ENCODE measurements at regions not wholly inside any gene's neighbourhood (a gene's known extent, or its start where the extent isn't known, plus 50 kb on each side); places are given as distances from the start of the nearest gene placed in this dataset.

DNA sequence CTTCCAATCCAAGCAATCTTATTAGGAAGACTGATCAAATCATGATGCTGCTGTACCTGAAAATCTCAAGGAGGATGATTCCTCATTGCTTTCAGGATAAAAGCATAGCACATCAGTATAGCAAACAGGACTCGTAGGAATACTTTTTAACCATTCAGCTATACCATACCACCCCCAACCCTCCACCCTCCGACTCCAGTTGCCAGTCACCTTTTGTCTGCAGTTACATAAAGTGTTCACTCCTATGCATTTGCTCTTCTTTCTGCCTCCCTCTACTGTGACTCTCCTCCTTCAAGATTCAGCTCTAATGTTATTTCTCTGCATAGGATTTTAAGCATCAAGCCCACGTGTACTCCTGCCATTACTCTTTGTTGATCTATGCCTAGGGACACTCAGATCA lies 124.7 kb upstream of the KCNQ5 start:
- no peak overlapping the region for H3K9ac ChIP-seq (ENCODE audit: control insufficient read depth, insufficient read depth, low read length)
- ChIA-PET SMC1A (ENCODE audit: uncharacterized antibody, unreplicated experiment) (interaction anchor here (0.6 kb wide), 1 partner anchor 19 kb away, joined by 3 read pairs; no protein-coding TSS in a partner anchor), RAD21 (ENCODE audit: unreplicated experiment) (no interaction called here), POLR2A (no interaction called here), CTCF (no interaction called here)
- FAIRE-seq (no peak), ATAC-seq (no peak), DNase-seq (ENCODE audit: low read depth, low spot score) (no peak)
- H3K27ac ChIP-seq (ENCODE audit: control insufficient read depth, insufficient read depth): no peak overlapping the region
- intact Hi-C loops (cut with micrococcal nuclease; ENCODE audit: unreplicated experiment) (no loop called here), in situ Hi-C loops (cut with MboI) (no loop called here)
- no peak overlapping the region for H3K4me2 ChIP-seq (ENCODE audit: control insufficient read depth, insufficient read depth)
- H3K79me2 ChIP-seq (ENCODE audit: control insufficient read depth, insufficient read depth, low read length): no peaks in the 10 kb centered on the region
- H2AFZ ChIP-seq (ENCODE audit: control insufficient read depth, low read depth, low read length): no peak overlapping the region
- H3K36me3 ChIP-seq (ENCODE audit: control insufficient read depth in 2 of 2, insufficient read depth in 2 of 2, low read length in 1 of 2): no peaks in the 10 kb centered on the region
- H3K4me3 ChIP-seq: no peak overlapping the region
- H3K4me1 ChIP-seq (ENCODE audit: control insufficient read depth, insufficient read depth, low read length): no peaks in the 10 kb centered on the region
- H3K27me3 ChIP-seq (replicated peaks in 1 of 2; ENCODE audit: control insufficient read depth in 2 of 2, insufficient read depth in 2 of 2, low read length in 1 of 2): no peaks in the 10 kb centered on the region
- H3K9me3 ChIP-seq (replicated peaks; ENCODE audit: control insufficient read depth, insufficient read depth, low read length): no peaks in the 10 kb centered on the region
- BruUV-seq (replicated peaks): no TSS peak
- WGBS (ENCODE audit: insufficient coverage, insufficient replicate concordance, low lambda C conversion rate, missing lambda C conversion rate): 0% methylated on average over 3 of the region's 3 CpGs
- H4K20me1 ChIP-seq (ENCODE audit: control insufficient read depth, insufficient read depth): no peaks in the 10 kb centered on the region
- TF ChIP-seq, protein P1, sequence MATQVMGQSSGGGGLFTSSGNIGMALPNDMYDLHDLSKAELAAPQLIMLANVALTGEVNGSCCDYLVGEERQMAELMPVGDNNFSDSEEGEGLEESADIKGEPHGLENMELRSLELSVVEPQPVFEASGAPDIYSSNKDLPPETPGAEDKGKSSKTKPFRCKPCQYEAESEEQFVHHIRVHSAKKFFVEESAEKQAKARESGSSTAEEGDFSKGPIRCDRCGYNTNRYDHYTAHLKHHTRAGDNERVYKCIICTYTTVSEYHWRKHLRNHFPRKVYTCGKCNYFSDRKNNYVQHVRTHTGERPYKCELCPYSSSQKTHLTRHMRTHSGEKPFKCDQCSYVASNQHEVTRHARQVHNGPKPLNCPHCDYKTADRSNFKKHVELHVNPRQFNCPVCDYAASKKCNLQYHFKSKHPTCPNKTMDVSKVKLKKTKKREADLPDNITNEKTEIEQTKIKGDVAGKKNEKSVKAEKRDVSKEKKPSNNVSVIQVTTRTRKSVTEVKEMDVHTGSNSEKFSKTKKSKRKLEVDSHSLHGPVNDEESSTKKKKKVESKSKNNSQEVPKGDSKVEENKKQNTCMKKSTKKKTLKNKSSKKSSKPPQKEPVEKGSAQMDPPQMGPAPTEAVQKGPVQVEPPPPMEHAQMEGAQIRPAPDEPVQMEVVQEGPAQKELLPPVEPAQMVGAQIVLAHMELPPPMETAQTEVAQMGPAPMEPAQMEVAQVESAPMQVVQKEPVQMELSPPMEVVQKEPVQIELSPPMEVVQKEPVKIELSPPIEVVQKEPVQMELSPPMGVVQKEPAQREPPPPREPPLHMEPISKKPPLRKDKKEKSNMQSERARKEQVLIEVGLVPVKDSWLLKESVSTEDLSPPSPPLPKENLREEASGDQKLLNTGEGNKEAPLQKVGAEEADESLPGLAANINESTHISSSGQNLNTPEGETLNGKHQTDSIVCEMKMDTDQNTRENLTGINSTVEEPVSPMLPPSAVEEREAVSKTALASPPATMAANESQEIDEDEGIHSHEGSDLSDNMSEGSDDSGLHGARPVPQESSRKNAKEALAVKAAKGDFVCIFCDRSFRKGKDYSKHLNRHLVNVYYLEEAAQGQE (IDR thresholded peaks at IDR 0.05; ENCODE audit: low read depth, low read length): no peak
- TF ChIP-seq, protein P2, sequence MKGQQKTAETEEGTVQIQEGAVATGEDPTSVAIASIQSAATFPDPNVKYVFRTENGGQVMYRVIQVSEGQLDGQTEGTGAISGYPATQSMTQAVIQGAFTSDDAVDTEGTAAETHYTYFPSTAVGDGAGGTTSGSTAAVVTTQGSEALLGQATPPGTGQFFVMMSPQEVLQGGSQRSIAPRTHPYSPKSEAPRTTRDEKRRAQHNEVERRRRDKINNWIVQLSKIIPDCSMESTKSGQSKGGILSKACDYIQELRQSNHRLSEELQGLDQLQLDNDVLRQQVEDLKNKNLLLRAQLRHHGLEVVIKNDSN (IDR thresholded peaks at IDR 0.05; ENCODE audit: borderline replicate concordance, extremely low read length, insufficient read depth, low read depth, low read length): no peak
- no peak for TF ChIP-seq CBX5 (IDR thresholded peaks at IDR 0.05; ENCODE audit: low read depth)
- TF ChIP-seq CREM (IDR thresholded peaks at IDR 0.05; ENCODE audit: low read depth): no peak
- no peak for TF ChIP-seq TCF7 (IDR thresholded peaks at IDR 0.05; ENCODE audit: borderline replicate concordance)
- no peak for TF ChIP-seq SMC3 (IDR thresholded peaks at IDR 0.05; ENCODE audit: borderline replicate concordance, low read length)
- no peak for TF ChIP-seq HCFC1 (IDR thresholded peaks at IDR 0.05; ENCODE audit: low read length)
- TF ChIP-seq KDM1A (IDR thresholded peaks at IDR 0.05; ENCODE audit: borderline replicate concordance): no peak
- TF ChIP-seq CHD4 (IDR thresholded peaks at IDR 0.05): no peak
- TF ChIP-seq, protein P3, sequence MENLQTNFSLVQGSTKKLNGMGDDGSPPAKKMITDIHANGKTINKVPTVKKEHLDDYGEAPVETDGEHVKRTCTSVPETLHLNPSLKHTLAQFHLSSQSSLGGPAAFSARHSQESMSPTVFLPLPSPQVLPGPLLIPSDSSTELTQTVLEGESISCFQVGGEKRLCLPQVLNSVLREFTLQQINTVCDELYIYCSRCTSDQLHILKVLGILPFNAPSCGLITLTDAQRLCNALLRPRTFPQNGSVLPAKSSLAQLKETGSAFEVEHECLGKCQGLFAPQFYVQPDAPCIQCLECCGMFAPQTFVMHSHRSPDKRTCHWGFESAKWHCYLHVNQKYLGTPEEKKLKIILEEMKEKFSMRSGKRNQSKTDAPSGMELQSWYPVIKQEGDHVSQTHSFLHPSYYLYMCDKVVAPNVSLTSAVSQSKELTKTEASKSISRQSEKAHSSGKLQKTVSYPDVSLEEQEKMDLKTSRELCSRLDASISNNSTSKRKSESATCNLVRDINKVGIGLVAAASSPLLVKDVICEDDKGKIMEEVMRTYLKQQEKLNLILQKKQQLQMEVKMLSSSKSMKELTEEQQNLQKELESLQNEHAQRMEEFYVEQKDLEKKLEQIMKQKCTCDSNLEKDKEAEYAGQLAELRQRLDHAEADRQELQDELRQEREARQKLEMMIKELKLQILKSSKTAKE (IDR thresholded peaks at IDR 0.05; ENCODE audit: low read depth, poor library complexity, severe bottlenecking): no peak
- no peak for TF ChIP-seq TAF1 (IDR thresholded peaks at IDR 0.05; ENCODE audit: borderline replicate concordance, low read depth, low read length)
- no peak for TF ChIP-seq LARP7 (IDR thresholded peaks at IDR 0.05)
- TF ChIP-seq ZNF24 (IDR thresholded peaks at IDR 0.05): no peak
- TF ChIP-seq, protein P4, sequence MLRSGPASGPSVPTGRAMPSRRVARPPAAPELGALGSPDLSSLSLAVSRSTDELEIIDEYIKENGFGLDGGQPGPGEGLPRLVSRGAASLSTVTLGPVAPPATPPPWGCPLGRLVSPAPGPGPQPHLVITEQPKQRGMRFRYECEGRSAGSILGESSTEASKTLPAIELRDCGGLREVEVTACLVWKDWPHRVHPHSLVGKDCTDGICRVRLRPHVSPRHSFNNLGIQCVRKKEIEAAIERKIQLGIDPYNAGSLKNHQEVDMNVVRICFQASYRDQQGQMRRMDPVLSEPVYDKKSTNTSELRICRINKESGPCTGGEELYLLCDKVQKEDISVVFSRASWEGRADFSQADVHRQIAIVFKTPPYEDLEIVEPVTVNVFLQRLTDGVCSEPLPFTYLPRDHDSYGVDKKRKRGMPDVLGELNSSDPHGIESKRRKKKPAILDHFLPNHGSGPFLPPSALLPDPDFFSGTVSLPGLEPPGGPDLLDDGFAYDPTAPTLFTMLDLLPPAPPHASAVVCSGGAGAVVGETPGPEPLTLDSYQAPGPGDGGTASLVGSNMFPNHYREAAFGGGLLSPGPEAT (IDR thresholded peaks at IDR 0.05; ENCODE audit: low read depth): no peak
- no peak for TF ChIP-seq ETV6 (conservative IDR thresholded peaks at IDR 0.05 in 1 of 2, IDR thresholded peaks at IDR 0.05 in 1 of 2; ENCODE audit: borderline replicate concordance in 1 of 2, low read depth in 1 of 2)
